ENCODE measurements at regions not wholly inside any gene's neighbourhood (a gene's known extent, or its start where the extent isn't known, plus 50 kb on each side); places are given as distances from the start of the nearest gene placed in this dataset.
A peak's percentile ranks its signal among the peaks of the same experiment; 100 is the strongest.
"Not testable (repeated sequence)": the region's sequence is repeated elsewhere in the genome, so short reads cannot be mapped to it uniquely, and the experiment has no call there.

- not testable (repeated sequence) for DNase-seq (ENCODE audit: low spot score)
Observed at GRCh38 chr18:65162086-65162485, 588.7 kb upstream of the CDH7 start.

- no peak for DNase-seq (ENCODE audit: low spot score)
Observed at GRCh38 chr18:65146482-65147021, 604.3 kb upstream of the CDH7 start.

- no peak for DNase-seq (ENCODE audit: low spot score)
Observed at GRCh38 chr18:65145312-65145711, 605.5 kb upstream of the CDH7 start.

- DNase-seq (ENCODE audit: low spot score) = no peak
Observed at GRCh38 chr18:65133610-65134009, 617.2 kb upstream of the CDH7 start.

GRCh38 chr18:65124633-65125032 lies 626.2 kb upstream of the CDH7 start:
- no peak for DNase-seq (ENCODE audit: low spot score)

DNA sequence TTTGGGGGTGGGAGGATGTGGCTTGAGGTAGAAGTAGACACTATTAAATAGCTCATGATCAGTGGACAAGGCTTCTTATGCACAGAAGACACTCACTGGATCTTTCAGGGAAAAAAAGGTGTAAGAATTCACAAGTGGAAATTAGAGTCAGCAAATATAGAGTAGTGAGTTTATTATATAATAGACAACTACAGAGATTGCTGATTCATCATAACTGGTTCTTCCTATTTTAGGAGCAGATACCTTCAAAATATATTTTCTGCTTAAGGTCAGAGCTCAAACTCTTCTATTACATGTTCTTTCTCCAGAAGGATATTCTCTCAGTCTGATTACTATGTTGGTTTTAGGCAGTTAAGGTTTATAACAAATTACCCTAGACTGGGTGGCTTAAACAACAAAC lies 646.9 kb upstream of the CDH7 start:
- DNase-seq (ENCODE audit: low spot score) = no peak

DNA sequence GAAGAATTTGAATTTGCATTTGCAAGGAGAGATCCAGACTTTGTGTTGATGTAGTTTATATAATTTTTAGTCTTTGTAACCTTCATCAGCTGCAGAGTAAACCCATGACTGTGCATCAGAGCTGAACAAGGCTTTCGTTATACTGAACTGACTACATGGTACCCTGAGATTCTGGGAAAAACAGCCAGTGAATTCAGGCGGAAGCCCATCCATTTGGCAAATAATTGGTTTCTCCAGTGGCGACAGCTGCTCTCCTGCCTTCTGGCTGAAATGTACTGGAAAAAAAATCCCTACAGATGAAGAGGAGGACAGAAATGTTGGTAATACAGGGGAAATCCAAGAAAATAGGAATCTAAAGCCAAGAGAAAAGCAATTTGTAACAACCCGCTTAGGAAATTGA lies 657.5 kb upstream of the CDH7 start:
- DNase-seq (ENCODE audit: low spot score) = peak; percentile 20

GRCh38 chr18:65091744-65092329 lies 659.0 kb upstream of the CDH7 start:
- DNase-seq (ENCODE audit: low spot score) = no peak

- DNase-seq (ENCODE audit: low spot score) = no peak
Observed at GRCh38 chr18:65082907-65083306, 667.9 kb upstream of the CDH7 start.

DNA sequence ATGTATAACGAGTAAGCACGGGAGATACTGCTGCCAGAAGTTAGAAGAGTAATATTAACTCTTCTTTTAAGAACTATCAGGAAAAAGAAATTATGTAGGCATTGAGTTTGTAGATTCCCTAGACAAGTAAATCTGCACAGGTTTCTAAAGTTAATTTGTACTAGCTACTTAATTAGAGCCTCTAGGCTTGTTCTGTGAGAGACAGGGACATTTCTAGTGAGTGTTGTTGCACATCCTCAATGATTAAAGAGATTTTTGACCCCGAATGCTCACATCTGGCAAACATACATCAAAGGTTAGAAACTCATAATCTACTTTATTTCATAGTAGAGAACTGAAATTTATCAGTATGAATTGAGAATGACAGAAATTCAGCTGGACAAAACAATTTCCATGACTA lies 669.0 kb upstream of the CDH7 start:
- DNase-seq (ENCODE audit: low spot score) = no peak

- no peak for DNase-seq (ENCODE audit: low spot score)
Observed at GRCh38 chr18:65073060-65073550, 677.7 kb upstream of the CDH7 start.

GRCh38 chr18:65057439-65058083 lies 693.3 kb upstream of the CDH7 start:
- no peak for DNase-seq (ENCODE audit: low spot score)

DNA sequence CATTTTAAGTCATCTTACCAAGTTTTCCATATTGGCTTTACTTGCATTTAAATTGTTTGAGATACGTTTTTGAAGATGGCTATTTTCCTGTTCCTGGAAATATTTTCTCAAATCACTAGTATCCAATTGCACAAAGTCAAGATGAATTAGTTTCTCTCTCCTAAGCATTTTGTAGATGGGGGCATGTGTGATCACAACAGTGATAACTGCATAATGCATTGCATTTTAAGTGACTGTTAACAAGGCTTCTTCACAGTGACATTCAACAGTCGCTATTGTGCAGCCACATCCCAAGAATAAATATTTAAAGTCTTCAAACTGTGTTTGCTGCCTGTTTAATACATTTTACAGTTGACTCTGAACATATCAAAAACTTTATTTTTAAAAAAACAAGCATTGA lies 694.2 kb upstream of the CDH7 start:
- no peak for DNase-seq (ENCODE audit: low spot score)

GRCh38 chr18:65049586-65049985 lies 701.2 kb upstream of the CDH7 start:
- no peak for DNase-seq (ENCODE audit: low spot score)

- DNase-seq (ENCODE audit: low spot score) = no peak
Observed at GRCh38 chr18:65039578-65039977, 711.2 kb upstream of the CDH7 start.

GRCh38 chr18:65035701-65036100 lies 715.1 kb upstream of the CDH7 start:
- DNase-seq (ENCODE audit: low spot score) = no peak

DNA sequence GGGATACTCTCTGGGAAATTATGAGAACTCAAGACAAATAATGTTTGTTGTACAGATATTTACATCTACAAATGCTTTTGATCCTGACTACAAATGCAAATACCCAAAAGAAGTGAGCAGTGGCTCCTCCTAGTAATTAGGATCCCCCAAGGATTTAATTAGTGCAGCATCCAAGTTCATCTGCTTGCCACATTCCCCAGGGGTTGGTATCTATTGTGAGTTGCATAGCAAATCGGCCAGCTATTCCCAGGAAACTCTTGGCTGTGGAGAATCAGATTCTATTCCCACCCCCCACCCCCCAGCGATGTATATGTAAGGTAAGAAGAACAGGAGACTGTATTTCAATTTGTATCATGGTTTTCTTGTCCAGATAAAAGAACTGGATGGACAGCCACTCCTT lies 725.1 kb upstream of the CDH7 start:
- no peak for DNase-seq (ENCODE audit: low spot score)

- DNase-seq (ENCODE audit: low spot score) = no peak
Observed at GRCh38 chr18:65021021-65021420, 729.8 kb upstream of the CDH7 start.

DNA sequence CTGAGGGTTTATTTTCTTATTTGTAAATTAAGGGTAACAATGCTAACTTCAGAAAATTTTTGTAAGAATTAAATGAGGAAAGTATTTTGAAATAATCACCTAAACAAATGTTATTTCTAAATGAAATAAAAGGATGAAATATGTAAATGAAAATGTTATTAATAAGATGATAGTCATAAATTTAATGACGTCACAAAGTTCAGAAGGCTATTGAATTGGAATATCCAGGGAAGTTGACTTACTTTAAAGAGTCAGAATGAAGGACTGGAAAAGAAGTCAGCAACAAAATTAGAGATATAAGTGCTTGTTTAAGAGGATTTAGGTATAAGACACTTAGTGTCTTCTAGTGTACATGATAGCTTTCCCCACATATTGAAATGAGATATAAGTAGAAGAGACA lies 732.6 kb upstream of the CDH7 start:
- no peak for DNase-seq (ENCODE audit: low spot score)

DNA sequence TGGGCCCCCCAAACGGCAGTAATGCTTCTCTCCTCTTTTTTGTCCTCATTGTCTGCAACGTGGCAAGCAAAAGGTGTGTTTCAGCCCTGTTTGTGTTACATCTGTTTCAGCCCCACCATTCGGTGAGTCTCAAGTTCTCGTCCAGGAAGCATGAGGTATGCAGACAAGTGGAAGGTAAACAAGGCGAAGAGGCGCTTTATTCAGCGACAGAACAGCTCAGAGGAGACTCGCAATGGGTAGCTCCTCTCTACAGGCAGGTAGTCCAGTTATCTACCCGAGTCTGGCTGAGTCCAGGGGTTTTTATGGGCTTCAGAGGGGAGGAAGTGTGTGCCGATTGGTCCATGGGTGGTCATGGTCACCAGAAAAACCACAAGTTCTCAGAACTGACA lies 733.4 kb upstream of the CDH7 start:
- no peak for DNase-seq (ENCODE audit: low spot score)

DNA sequence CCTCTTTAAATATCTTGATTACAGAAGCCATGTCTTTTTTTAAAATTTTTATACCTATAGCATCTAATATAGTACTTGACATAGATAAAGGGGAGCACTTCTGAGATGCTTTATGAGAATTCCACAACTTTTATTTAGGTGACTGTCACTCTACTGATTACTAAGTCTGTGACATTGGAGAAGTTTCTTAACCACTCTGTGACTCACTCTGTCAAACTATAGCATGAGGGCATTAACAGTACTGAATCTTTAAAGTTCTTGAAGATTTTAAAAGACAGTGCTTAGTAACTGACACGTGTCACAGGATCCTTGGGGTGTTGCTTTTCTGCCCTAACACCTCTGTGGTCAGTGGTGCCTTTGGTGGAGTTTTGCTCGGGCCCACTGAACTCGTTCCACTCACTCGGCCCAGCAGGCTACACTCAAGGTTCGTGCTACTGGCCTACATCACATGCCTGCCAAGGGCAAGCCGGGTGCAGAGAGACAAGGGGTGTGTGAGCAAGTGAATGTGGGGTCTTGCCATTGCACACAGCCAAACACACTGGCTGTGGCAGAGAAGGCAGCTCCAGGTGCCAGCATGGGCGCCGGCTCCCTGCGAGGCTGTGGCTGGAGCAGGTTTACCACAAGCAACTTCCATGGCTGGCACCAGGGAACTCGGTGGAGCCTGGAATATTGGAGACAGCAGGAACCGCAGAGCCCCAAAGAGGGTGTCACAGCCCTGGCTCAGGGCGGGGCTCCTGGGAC lies 734.0 kb upstream of the CDH7 start:
- no peak for DNase-seq (ENCODE audit: low spot score)

DNA sequence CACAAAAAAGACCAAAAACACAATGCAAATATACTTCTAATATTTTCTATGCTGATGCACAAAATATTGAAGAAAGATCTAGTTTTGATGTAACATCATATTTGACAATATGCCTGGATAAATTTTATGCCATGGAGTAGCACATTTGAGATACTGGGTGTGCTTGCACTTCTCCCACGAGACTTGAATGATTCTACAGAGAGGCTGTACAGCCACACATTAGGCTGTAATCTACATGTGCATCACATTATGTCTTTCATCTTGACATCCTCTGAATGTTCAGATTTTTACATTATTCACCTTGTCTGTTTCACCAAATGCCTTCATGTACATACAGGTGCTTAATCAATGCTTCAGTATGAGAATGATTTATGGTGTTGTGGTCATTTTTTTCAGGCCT lies 756.4 kb upstream of the CDH7 start:
- no peak for DNase-seq (ENCODE audit: low spot score)

- no peak for DNase-seq (ENCODE audit: low spot score)
Observed at GRCh38 chr18:64993695-64994094, 757.1 kb upstream of the CDH7 start.
